IPS-20b (cell line): ENCODE measurements at regions not wholly inside any gene's neighbourhood (a gene's known extent, or its start where the extent isn't known, plus 50 kb on each side); places are given as distances from the start of the nearest gene placed in this dataset.

Experiments used
- H3K27ac ChIP-seq: one replicate; pipeline ENCODE4 v1.5.1; 2013; ENCODE audit warnings: low read length
- H3K27me3 ChIP-seq: 2 replicates; pipeline ENCODE4 v1.6.1; 2013; ENCODE audit warnings: mild to moderate bottlenecking, low read length, inconsistent platforms; ENCODE audit not compliant: insufficient read depth
- H3K36me3 ChIP-seq: 2 replicates; pipeline ENCODE4 v1.6.1; 2013; ENCODE audit warnings: low read depth, mild to moderate bottlenecking, inconsistent platforms, low read length, moderate library complexity; ENCODE audit not compliant: insufficient read depth
- H3K4me1 ChIP-seq: 2 replicates; pipeline ENCODE4 v1.6.1; 2013; ENCODE audit warnings: mild to moderate bottlenecking, control low read depth, inconsistent platforms, low read length, moderate library complexity; ENCODE audit not compliant: insufficient read depth
- H3K4me3 ChIP-seq: 2 replicates; pipeline ENCODE4 v1.5.1; 2013; ENCODE audit warnings: mild to moderate bottlenecking, low read length, inconsistent platforms
- H3K9ac ChIP-seq: 2 replicates; pipeline ENCODE4 v1.6.1; 2013; ENCODE audit warnings: low read depth, mild to moderate bottlenecking, inconsistent platforms, low read length, moderate library complexity
- H3K9me3 ChIP-seq: 2 replicates; pipeline ENCODE4 v1.6.1; 2013; ENCODE audit warnings: mild to moderate bottlenecking, low read depth, low read length, inconsistent platforms; ENCODE audit not compliant: insufficient read depth

GRCh38 chr3:5800965-5801364, 613.5 kb downstream of the EDEM1 start:
- no peaks in the 10 kb centered on the region for H3K4me1 ChIP-seq
- H3K27ac ChIP-seq, result no peak overlapping the region
- H3K4me3 ChIP-seq, result no peak overlapping the region
- no peaks in the 10 kb centered on the region for H3K27me3 ChIP-seq
- no peaks in the 10 kb centered on the region for H3K9me3 ChIP-seq
- H3K36me3 ChIP-seq, result no peaks in the 10 kb centered on the region
- no peak overlapping the region for H3K9ac ChIP-seq

GRCh38 chr3:5806192-5806591, 618.7 kb downstream of the EDEM1 start:
- Histone ChIP-seq H3K9me3 (no peaks in the 10 kb centered on the region), H3K4me3 (no peak overlapping the region), H3K9ac (no peak overlapping the region), H3K27me3 (no peaks in the 10 kb centered on the region), H3K27ac (no peak overlapping the region), H3K4me1 (no peaks in the 10 kb centered on the region), H3K36me3 (no peaks in the 10 kb centered on the region)

- Histone ChIP-seq H3K4me1 (peaks cover 7% of the 10 kb centered on the region; the same call in 1 of the 2 replicates), H3K9ac (no peak overlapping the region), H3K27me3 (no peaks in the 10 kb centered on the region)
Measured at GRCh38 chr3:5809586-5810246, 622.2 kb downstream of the EDEM1 start.

GRCh38 chr3:5811016-5811415, 623.5 kb downstream of the EDEM1 start:
- no peaks in the 10 kb centered on the region for H3K36me3 ChIP-seq
- no peaks in the 10 kb centered on the region for H3K27me3 ChIP-seq
- H3K9me3 ChIP-seq, result no peaks in the 10 kb centered on the region
- no peak overlapping the region for H3K9ac ChIP-seq
- H3K27ac ChIP-seq, result no peak overlapping the region
- H3K4me1 ChIP-seq, result peaks cover 7% of the 10 kb centered on the region; the same call in 1 of the 2 replicates
- no peak overlapping the region for H3K4me3 ChIP-seq

More at GRCh38 chr3:5809586-5810246, 622.2 kb downstream of the EDEM1 start:
- Histone ChIP-seq H3K27ac (no peak overlapping the region), H3K9me3 (no peaks in the 10 kb centered on the region), H3K36me3 (no peaks in the 10 kb centered on the region), H3K4me3 (no peak overlapping the region)

- Histone ChIP-seq H3K4me3 (no peak overlapping the region), H3K9ac (no peak overlapping the region), H3K27ac (no peak overlapping the region), H3K36me3 (no peaks in the 10 kb centered on the region), H3K9me3 (no peaks in the 10 kb centered on the region), H3K27me3 (no peaks in the 10 kb centered on the region), H3K4me1 (peaks cover 7% of the 10 kb centered on the region; the same call in 1 of the 2 replicates)
Measured at GRCh38 chr3:5813521-5813920, 626.0 kb downstream of the EDEM1 start.

GRCh38 chr3:5822843-5823242, 635.3 kb downstream of the EDEM1 start:
- Histone ChIP-seq H3K36me3 (no peaks in the 10 kb centered on the region), H3K9me3 (no peaks in the 10 kb centered on the region), H3K27ac (no peak overlapping the region), H3K27me3 (no peaks in the 10 kb centered on the region), H3K4me1 (no peaks in the 10 kb centered on the region; the same call in 1 of the 2 replicates), H3K4me3 (no peak overlapping the region), H3K9ac (no peak overlapping the region)

- H3K27me3 ChIP-seq, result no peaks in the 10 kb centered on the region
- no peaks in the 10 kb centered on the region for H3K4me1 ChIP-seq
Measured at GRCh38 chr3:5826467-5826866, 639.0 kb downstream of the EDEM1 start.

GRCh38 chr3:5828251-5828650, 640.7 kb downstream of the EDEM1 start:
- Histone ChIP-seq H3K27me3 (no peaks in the 10 kb centered on the region), H3K4me1 (no peaks in the 10 kb centered on the region; the same call in 1 of the 2 replicates), H3K36me3 (no peaks in the 10 kb centered on the region), H3K9ac (no peak overlapping the region), H3K27ac (no peak overlapping the region), H3K4me3 (no peak overlapping the region), H3K9me3 (peaks cover 5% of the 10 kb centered on the region; the same call in 1 of the 2 replicates)

More at GRCh38 chr3:5826467-5826866, 639.0 kb downstream of the EDEM1 start:
- H3K4me3 ChIP-seq, result no peak overlapping the region
- H3K36me3 ChIP-seq, result no peaks in the 10 kb centered on the region
- peaks cover 5% of the 10 kb centered on the region; the same call in 1 of the 2 replicates for H3K9me3 ChIP-seq
- H3K9ac ChIP-seq, result no peak overlapping the region
- H3K27ac ChIP-seq, result no peak overlapping the region

GRCh38 chr3:5840056-5840455, 652.5 kb downstream of the EDEM1 start:
- no peaks in the 10 kb centered on the region for H3K9me3 ChIP-seq
- H3K9ac ChIP-seq, result no peak overlapping the region
- no peaks in the 10 kb centered on the region for H3K4me1 ChIP-seq
- H3K4me3 ChIP-seq, result no peak overlapping the region
- H3K27ac ChIP-seq, result no peak overlapping the region
- no peaks in the 10 kb centered on the region for H3K27me3 ChIP-seq
- H3K36me3 ChIP-seq, result no peaks in the 10 kb centered on the region

- Histone ChIP-seq H3K36me3 (no peaks in the 10 kb centered on the region), H3K4me3 (no peak overlapping the region), H3K27ac (no peak overlapping the region), H3K4me1 (no peaks in the 10 kb centered on the region), H3K27me3 (no peaks in the 10 kb centered on the region), H3K9ac (no peak overlapping the region), H3K9me3 (no peaks in the 10 kb centered on the region)
Measured at GRCh38 chr3:5841599-5841998, 654.1 kb downstream of the EDEM1 start.

GRCh38 chr3:5846261-5846660, 658.8 kb downstream of the EDEM1 start:
- Histone ChIP-seq H3K4me1 (no peaks in the 10 kb centered on the region), H3K9me3 (no peaks in the 10 kb centered on the region)

GRCh38 chr3:5861151-5861550, 673.6 kb downstream of the EDEM1 start:
- no peaks in the 10 kb centered on the region for H3K36me3 ChIP-seq
- H3K9me3 ChIP-seq, result no peaks in the 10 kb centered on the region
- no peak overlapping the region for H3K27ac ChIP-seq
- H3K9ac ChIP-seq, result no peak overlapping the region
- H3K4me1 ChIP-seq, result no peaks in the 10 kb centered on the region
- H3K4me3 ChIP-seq, result no peak overlapping the region
- no peaks in the 10 kb centered on the region for H3K27me3 ChIP-seq

More at GRCh38 chr3:5846261-5846660, 658.8 kb downstream of the EDEM1 start:
- Histone ChIP-seq H3K36me3 (no peaks in the 10 kb centered on the region), H3K27me3 (no peaks in the 10 kb centered on the region), H3K9ac (no peak overlapping the region), H3K4me3 (no peak overlapping the region), H3K27ac (no peak overlapping the region)
